ENCODE measurements at regions not wholly inside any gene's neighbourhood (a gene's known extent, or its start where the extent isn't known, plus 50 kb on each side); places are given as distances from the start of the nearest gene placed in this dataset.

DNA sequence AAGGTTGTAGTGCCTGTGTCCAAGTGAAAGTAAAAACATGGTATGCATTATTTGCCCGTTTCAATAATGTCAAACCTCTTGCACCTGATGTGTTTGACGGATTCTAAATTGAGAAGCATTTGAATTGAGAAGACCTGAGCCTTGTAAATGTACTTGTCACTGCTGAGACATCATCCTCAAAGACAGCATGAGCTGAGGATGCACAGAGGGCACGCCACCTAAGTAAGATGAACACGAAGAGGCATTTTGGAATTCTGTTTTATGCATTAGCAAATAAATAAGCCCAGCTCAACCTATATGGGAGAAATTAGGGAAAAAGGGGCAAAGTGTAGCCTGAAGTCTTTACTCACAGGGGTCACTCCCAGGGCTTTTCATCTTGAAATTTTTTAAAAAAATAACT lies 73.8 kb upstream of the SORCS1 start:
- DNase-seq (no peak), ATAC-seq (ENCODE audit: low read depth) (no peak)
- Histone ChIP-seq H2BK15ac (ENCODE audit: low read depth, low read length) (no peak overlapping the region), H2BK120ac (ENCODE audit: low read depth, low read length) (no peak overlapping the region), H3K18ac (ENCODE audit: low read depth, low read length) (no peak overlapping the region), H2AFZ (replicated peaks; ENCODE audit: low read length, poor library complexity) (no peak overlapping the region), H3K9me1 (ENCODE audit: insufficient read depth, low read length) (no peaks in the 10 kb centered on the region), H3K9me3 (ENCODE audit: control insufficient read depth, insufficient read depth, low read length) (0 out of 2 replicates have a peak, but pooled peaks cover 8% of the 10 kb centered on the region), H3K4me3 (ENCODE audit: insufficient read depth, low read depth, low read length) (no peak overlapping the region), H3K4me2 (ENCODE audit: low read depth, low read length) (no peak overlapping the region), H3K4me1 (ENCODE audit: control insufficient read depth, insufficient read depth, low read length) (no peaks in the 10 kb centered on the region), H2BK20ac (ENCODE audit: low read depth, low read length) (no peak overlapping the region), H4K8ac (ENCODE audit: low read depth in 2 of 2, low read length in 2 of 2) (no peak overlapping the region), H3K23ac (ENCODE audit: low read depth, low read length) (no peak overlapping the region), H4K5ac (ENCODE audit: low read depth, low read length) (no peak overlapping the region), H3K27me3 (ENCODE audit: control insufficient read depth, insufficient read depth, low read length) (no peaks in the 10 kb centered on the region), H4K20me1 (ENCODE audit: insufficient read depth, low read length) (no peaks in the 10 kb centered on the region), H2AK5ac (ENCODE audit: low read depth, low read length) (no peak overlapping the region), H2AK9ac (replicated peaks; ENCODE audit: low read depth, low read length, poor library complexity) (no peak overlapping the region), H2BK5ac (ENCODE audit: low read depth, low read length, poor library complexity, severe bottlenecking) (no peak overlapping the region), H3K79me1 (ENCODE audit: low read depth in 1 of 2, low read length in 2 of 2) (no peaks in the 10 kb centered on the region), H3K27ac (ENCODE audit: insufficient read depth, low read length) (no peak overlapping the region), H3K9ac (ENCODE audit: low read depth, low read length) (no peak overlapping the region), H3K4ac (ENCODE audit: low read depth, low read length) (no peak overlapping the region), H3K14ac (replicated peaks; ENCODE audit: low read depth, low read length) (no peak overlapping the region), H3K56ac (ENCODE audit: extremely low read depth, insufficient read depth, low read length) (no peak overlapping the region), H4K91ac (ENCODE audit: insufficient read depth, low read depth, low read length) (no peak overlapping the region), H3K36me3 (ENCODE audit: control insufficient read depth, insufficient read depth, low read length) (no peaks in the 10 kb centered on the region)
- no TSS peak for BruUV-seq (replicated peaks)
- in situ Hi-C loops (cut with MboI; ENCODE audit: low sequenced_read_pairs) (no loop called here), dilution Hi-C loops (cut with HindIII; ENCODE audit: low sequenced_read_pairs, unreplicated experiment) (no loop called here), intact Hi-C loops (cut with micrococcal nuclease) (no loop called here)
- ChIA-PET CTCF (no interaction called here), POLR2A (ENCODE audit: unreplicated experiment) (no interaction called here)
- 20% methylated on average over 2 of the region's 4 CpGs; no CpG with 5 or more reads in 1 of the 2 experiments for WGBS, 2 experiments (ENCODE audit: extremely low coverage in 2 of 2, insufficient read length in 1 of 2)
- no peak for TF ChIP-seq CEBPB (IDR thresholded peaks at IDR 0.05; ENCODE audit: low read depth, low read length)
- TF ChIP-seq, protein P1, sequence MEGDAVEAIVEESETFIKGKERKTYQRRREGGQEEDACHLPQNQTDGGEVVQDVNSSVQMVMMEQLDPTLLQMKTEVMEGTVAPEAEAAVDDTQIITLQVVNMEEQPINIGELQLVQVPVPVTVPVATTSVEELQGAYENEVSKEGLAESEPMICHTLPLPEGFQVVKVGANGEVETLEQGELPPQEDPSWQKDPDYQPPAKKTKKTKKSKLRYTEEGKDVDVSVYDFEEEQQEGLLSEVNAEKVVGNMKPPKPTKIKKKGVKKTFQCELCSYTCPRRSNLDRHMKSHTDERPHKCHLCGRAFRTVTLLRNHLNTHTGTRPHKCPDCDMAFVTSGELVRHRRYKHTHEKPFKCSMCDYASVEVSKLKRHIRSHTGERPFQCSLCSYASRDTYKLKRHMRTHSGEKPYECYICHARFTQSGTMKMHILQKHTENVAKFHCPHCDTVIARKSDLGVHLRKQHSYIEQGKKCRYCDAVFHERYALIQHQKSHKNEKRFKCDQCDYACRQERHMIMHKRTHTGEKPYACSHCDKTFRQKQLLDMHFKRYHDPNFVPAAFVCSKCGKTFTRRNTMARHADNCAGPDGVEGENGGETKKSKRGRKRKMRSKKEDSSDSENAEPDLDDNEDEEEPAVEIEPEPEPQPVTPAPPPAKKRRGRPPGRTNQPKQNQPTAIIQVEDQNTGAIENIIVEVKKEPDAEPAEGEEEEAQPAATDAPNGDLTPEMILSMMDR (conservative IDR thresholded peaks at IDR 0.05; ENCODE audit: low read depth, low read length) = no peak
- no peak for TF ChIP-seq RCOR1 (IDR thresholded peaks at IDR 0.05; ENCODE audit: insufficient replicate concordance, low read length)
- TF ChIP-seq BHLHE40 (IDR thresholded peaks at IDR 0.05; ENCODE audit: low read depth, low read length) = no peak
- TF ChIP-seq MAFK (IDR thresholded peaks at IDR 0.05; ENCODE audit: low read depth, low read length) = no peak
- TF ChIP-seq MAZ (IDR thresholded peaks at IDR 0.05; ENCODE audit: borderline replicate concordance, low read depth, low read length) = no peak
- TF ChIP-seq MXI1 (IDR thresholded peaks at IDR 0.05; ENCODE audit: borderline replicate concordance, low read depth, low read length) = no peak
- no peak for TF ChIP-seq SMC3 (IDR thresholded peaks at IDR 0.05; ENCODE audit: low read depth, low read length)
- TF ChIP-seq NFE2L2 (IDR thresholded peaks at IDR 0.05; ENCODE audit: low read depth, low read length) = no peak
- TF ChIP-seq FOS (IDR thresholded peaks at IDR 0.05; ENCODE audit: low read depth, low read length) = no peak
- TF ChIP-seq CHD1 (IDR thresholded peaks at IDR 0.05; ENCODE audit: low read depth, low read length) = no peak
- TF ChIP-seq, protein P2, sequence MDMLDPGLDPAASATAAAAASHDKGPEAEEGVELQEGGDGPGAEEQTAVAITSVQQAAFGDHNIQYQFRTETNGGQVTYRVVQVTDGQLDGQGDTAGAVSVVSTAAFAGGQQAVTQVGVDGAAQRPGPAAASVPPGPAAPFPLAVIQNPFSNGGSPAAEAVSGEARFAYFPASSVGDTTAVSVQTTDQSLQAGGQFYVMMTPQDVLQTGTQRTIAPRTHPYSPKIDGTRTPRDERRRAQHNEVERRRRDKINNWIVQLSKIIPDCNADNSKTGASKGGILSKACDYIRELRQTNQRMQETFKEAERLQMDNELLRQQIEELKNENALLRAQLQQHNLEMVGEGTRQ (IDR thresholded peaks at IDR 0.05; ENCODE audit: low read depth, low read length) = no peak
- no peak for TF ChIP-seq RFX5 (IDR thresholded peaks at IDR 0.05; ENCODE audit: low read depth, low read length)
- TF ChIP-seq POLR2A (IDR thresholded peaks at IDR 0.05; ENCODE audit: low read depth, low read length) = no peak
- TF ChIP-seq, protein P3, sequence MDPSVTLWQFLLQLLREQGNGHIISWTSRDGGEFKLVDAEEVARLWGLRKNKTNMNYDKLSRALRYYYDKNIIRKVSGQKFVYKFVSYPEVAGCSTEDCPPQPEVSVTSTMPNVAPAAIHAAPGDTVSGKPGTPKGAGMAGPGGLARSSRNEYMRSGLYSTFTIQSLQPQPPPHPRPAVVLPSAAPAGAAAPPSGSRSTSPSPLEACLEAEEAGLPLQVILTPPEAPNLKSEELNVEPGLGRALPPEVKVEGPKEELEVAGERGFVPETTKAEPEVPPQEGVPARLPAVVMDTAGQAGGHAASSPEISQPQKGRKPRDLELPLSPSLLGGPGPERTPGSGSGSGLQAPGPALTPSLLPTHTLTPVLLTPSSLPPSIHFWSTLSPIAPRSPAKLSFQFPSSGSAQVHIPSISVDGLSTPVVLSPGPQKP (IDR thresholded peaks at IDR 0.05; ENCODE audit: borderline replicate concordance, low read depth, low read length) = no peak
- no peak for TF ChIP-seq RAD21 (IDR thresholded peaks at IDR 0.05; ENCODE audit: low read length)

Data from IMR-90 (cell line).